NCI-H187 treated with DMSO at 0.1 percent for 48 hours (cell line): ENCODE measurements at regions not wholly inside any gene's neighbourhood (a gene's known extent, or its start where the extent isn't known, plus 50 kb on each side); places are given as distances from the start of the nearest gene placed in this dataset.
A peak's percentile ranks its signal among the peaks of the same experiment; 100 is the strongest.
"Not testable (repeated sequence)": the region's sequence is repeated elsewhere in the genome, so short reads cannot be mapped to it uniquely, and the experiment has no call there.

Experiments
- DNase-seq: peaks from one replicate; lab custom pipeline; 2025; lab: John Stamatoyannopoulos, UW

- DNase-seq = no peak
These were observed 73.8 kb upstream of the EPCAM start for GRCh38 chr2:47295131-47295980.

- no peak for DNase-seq
These were observed 75.1 kb upstream of the EPCAM start for GRCh38 chr2:47293976-47294375.

GRCh38 chr2:47288864-47289263 lies 80.2 kb upstream of the EPCAM start:
- DNase-seq = no peak

GRCh38 chr2:47283659-47284058 lies 85.5 kb upstream of the EPCAM start:
- DNase-seq = no peak

- DNase-seq = no peak
These were observed 86.4 kb upstream of the EPCAM start for GRCh38 chr2:47282621-47283272.

GRCh38 chr2:47279525-47279924 lies 89.6 kb upstream of the EPCAM start:
- not testable (repeated sequence) for DNase-seq

GRCh38 chr2:47277987-47278386 lies 91.1 kb upstream of the EPCAM start:
- no peak for DNase-seq

- DNase-seq = no peak
These were observed 91.9 kb upstream of the EPCAM start for GRCh38 chr2:47277187-47277586.

- no peak for DNase-seq
These were observed 93.0 kb upstream of the EPCAM start for GRCh38 chr2:47276061-47276460.

- DNase-seq = no peak
These were observed 94.9 kb upstream of the EPCAM start for GRCh38 chr2:47274054-47274782.

GRCh38 chr2:47272905-47273758 lies 96.0 kb upstream of the EPCAM start:
- no peak for DNase-seq

GRCh38 chr2:47272031-47272864 lies 95.9 kb upstream of the CALM2 start:
- peak; percentile 61 for DNase-seq

GRCh38 chr2:47271054-47272000 lies 95.0 kb upstream of the CALM2 start:
- DNase-seq = peak; percentile 82

GRCh38 chr2:47270421-47270820 lies 94.1 kb upstream of the CALM2 start:
- no peak for DNase-seq

- no peak for DNase-seq
These were observed 93.3 kb upstream of the CALM2 start for GRCh38 chr2:47269316-47270232.

GRCh38 chr2:47267711-47268086 lies 91.4 kb upstream of the CALM2 start:
- no peak for DNase-seq

- DNase-seq = no peak
These were observed 90.8 kb upstream of the CALM2 start for GRCh38 chr2:47266939-47267710.

GRCh38 chr2:47265751-47266231 lies 89.5 kb upstream of the CALM2 start:
- peak; percentile 35 for DNase-seq
